ENCODE measurements at regions not wholly inside any gene's neighbourhood (a gene's known extent, or its start where the extent isn't known, plus 50 kb on each side); places are given as distances from the start of the nearest gene placed in this dataset.

DNA sequence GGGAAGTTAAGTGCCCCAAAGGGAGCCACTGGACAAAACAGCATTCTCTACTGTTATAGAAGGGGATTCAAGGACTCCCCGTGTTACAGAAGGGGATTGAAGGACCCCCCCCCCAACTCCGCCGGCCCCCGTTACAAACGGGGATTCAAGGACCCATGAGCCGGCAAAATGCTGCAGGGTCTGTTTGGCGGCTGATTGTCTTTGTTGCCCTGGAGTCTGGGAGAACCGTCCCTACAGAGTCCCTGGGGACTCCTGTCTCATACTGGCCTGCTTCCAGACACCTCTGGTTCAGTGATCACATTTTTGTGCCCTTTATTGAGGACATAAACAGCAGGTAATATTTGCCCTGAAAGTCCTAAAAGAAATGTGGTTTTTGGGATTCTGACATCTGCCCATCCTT, 96.4 kb downstream of the SYF2 start:
- ATAC-seq (no peak), DNase-seq (no peak)
- Histone ChIP-seq H3K36me3 (no peaks in the 10 kb centered on the region), H3K9me3 (no peaks in the 10 kb centered on the region), H3K4me1 (no peaks in the 10 kb centered on the region), H3K27me3 (peaks cover 9% of the 10 kb centered on the region), H3K4me3 (no peak overlapping the region), H3K27ac (no peak overlapping the region)
- intact Hi-C loops (cut with DNase I) = no loop called here
- TF ChIP-seq, protein P1, sequence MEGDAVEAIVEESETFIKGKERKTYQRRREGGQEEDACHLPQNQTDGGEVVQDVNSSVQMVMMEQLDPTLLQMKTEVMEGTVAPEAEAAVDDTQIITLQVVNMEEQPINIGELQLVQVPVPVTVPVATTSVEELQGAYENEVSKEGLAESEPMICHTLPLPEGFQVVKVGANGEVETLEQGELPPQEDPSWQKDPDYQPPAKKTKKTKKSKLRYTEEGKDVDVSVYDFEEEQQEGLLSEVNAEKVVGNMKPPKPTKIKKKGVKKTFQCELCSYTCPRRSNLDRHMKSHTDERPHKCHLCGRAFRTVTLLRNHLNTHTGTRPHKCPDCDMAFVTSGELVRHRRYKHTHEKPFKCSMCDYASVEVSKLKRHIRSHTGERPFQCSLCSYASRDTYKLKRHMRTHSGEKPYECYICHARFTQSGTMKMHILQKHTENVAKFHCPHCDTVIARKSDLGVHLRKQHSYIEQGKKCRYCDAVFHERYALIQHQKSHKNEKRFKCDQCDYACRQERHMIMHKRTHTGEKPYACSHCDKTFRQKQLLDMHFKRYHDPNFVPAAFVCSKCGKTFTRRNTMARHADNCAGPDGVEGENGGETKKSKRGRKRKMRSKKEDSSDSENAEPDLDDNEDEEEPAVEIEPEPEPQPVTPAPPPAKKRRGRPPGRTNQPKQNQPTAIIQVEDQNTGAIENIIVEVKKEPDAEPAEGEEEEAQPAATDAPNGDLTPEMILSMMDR (IDR thresholded peaks at IDR 0.05) = no peak

GRCh38 chr1:25134801-25135461, 97.4 kb downstream of the SYF2 start:
- Histone ChIP-seq H3K36me3 (no peaks in the 10 kb centered on the region), H3K9me3 (no peaks in the 10 kb centered on the region), H3K4me3 (no peak overlapping the region), H3K4me1 (no peaks in the 10 kb centered on the region), H3K27ac (no peak overlapping the region), H3K27me3 (peaks cover 8% of the 10 kb centered on the region)
- TF ChIP-seq, protein P1 (IDR thresholded peaks at IDR 0.05) = no peak
- ATAC-seq (no peak), DNase-seq (no peak)
- intact Hi-C loops (cut with DNase I) = no loop called here

DNA sequence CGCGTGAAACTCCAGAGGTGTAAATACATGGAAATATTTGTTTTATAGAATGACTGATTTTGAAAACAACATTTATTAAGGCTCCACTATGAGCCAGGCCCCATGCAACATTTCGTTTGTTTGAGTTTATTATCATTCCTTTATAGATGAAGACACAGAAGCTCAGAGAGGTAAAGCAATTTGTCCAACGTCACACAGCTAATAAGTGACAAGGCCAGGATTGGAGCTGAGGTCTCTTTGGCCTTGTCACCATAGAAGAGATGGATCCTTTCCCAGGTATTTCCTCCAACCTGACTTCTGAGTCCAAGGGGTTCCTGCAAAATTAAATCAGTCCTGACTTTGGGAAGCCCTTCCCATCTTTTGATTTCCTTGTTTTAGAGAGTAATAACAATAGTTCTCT, 98.0 kb downstream of the SYF2 start:
- no peak overlapping the region for H3K27ac ChIP-seq
- no peaks in the 10 kb centered on the region for H3K9me3 ChIP-seq
- intact Hi-C loops (cut with DNase I) = no loop called here
- peaks cover 5% of the 10 kb centered on the region for H3K27me3 ChIP-seq
- H3K36me3 ChIP-seq = no peaks in the 10 kb centered on the region
- H3K4me3 ChIP-seq = no peak overlapping the region
- DNase-seq (no peak), ATAC-seq (no peak)
- TF ChIP-seq, protein P1 (IDR thresholded peaks at IDR 0.05) = no peak
- H3K4me1 ChIP-seq = no peaks in the 10 kb centered on the region

- no peaks in the 10 kb centered on the region for H3K27me3 ChIP-seq
Measured at GRCh38 chr1:25131794-25132193, 100.5 kb downstream of the SYF2 start.

DNA sequence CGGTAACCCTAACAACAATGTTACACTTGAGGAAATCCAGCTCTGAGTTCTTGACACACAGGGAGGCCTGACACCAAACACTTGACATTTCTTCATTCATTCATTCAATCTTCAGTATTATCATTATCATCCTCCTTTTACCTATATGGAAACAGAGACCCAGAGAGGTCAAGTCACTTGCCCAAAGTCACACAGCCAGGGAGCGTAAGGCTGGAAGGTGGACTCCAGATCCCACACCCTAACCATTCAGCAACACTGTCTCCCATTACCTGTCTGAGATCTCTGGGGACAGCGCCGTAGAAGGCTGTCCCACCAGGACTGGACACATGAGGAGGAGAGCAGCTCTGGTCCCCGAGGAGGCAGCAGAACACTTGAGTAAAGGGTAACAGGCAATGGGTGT, 101.4 kb downstream of the SYF2 start:
- Histone ChIP-seq H3K4me3 (no peak overlapping the region), H3K36me3 (no peaks in the 10 kb centered on the region), H3K27me3 (no peaks in the 10 kb centered on the region), H3K9me3 (no peaks in the 10 kb centered on the region), H3K4me1 (no peaks in the 10 kb centered on the region), H3K27ac (no peak overlapping the region)
- ATAC-seq = no peak
- TF ChIP-seq, protein P1 (IDR thresholded peaks at IDR 0.05) = no peak
- intact Hi-C loops (cut with DNase I) = no loop called here
- no peak for DNase-seq

More at GRCh38 chr1:25131794-25132193, 100.5 kb downstream of the SYF2 start:
- ATAC-seq (peak; percentile 25), DNase-seq (no peak)
- no peak overlapping the region for H3K4me3 ChIP-seq
- H3K9me3 ChIP-seq = no peaks in the 10 kb centered on the region
- TF ChIP-seq, protein P1 (IDR thresholded peaks at IDR 0.05) = no peak
- H3K4me1 ChIP-seq = no peaks in the 10 kb centered on the region
- H3K27ac ChIP-seq = no peak overlapping the region
- no peaks in the 10 kb centered on the region for H3K36me3 ChIP-seq
- intact Hi-C loops (cut with DNase I) = no loop called here

DNA sequence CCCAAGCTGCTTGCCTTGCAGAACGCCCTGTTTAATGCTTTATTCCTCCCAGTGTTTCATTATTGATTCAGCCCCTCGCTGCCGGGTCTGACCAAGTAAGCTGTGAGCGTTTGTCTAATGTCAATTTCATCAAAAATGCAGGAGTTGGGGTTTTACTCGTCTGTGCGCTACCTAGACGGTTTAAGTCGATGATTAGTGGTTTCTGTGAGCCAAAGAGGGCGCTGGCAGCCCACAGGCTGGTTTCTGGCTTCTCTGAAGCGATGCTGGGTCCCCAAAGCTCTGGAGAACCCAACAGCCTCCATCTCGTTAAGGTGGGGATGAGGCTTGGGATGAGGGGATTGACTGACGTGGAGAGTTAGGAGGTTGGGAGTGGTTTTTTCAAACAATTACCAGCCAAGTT, 102.9 kb downstream of the SYF2 start:
- no peaks in the 10 kb centered on the region for H3K36me3 ChIP-seq
- no peak overlapping the region for H3K4me3 ChIP-seq
- ATAC-seq = no peak
- no peaks in the 10 kb centered on the region for H3K27me3 ChIP-seq
- H3K27ac ChIP-seq = no peak overlapping the region
- no peaks in the 10 kb centered on the region for H3K4me1 ChIP-seq
- intact Hi-C loops (cut with DNase I) = no loop called here
- DNase-seq = no peak
- TF ChIP-seq, protein P1 (IDR thresholded peaks at IDR 0.05) = no peak
- H3K9me3 ChIP-seq = no peaks in the 10 kb centered on the region

Measured in upper lobe of right lung (tissue), 1 donor.